CD4-positive, alpha-beta T cell treated with Interleukin-4 for 1 hour (primary cell): ENCODE measurements at regions not wholly inside any gene's neighbourhood (a gene's known extent, or its start where the extent isn't known, plus 50 kb on each side); places are given as distances from the start of the nearest gene placed in this dataset.
"Not testable (repeated sequence)": the region's sequence is repeated elsewhere in the genome, so short reads cannot be mapped to it uniquely, and the experiment has no call there.

ENCODE experiments used
- DNase-seq, 2 donors: peaks; one replicate each; pipeline ENCODE4 v3.0.0-alpha.2; 2020 to 2022

DNA sequence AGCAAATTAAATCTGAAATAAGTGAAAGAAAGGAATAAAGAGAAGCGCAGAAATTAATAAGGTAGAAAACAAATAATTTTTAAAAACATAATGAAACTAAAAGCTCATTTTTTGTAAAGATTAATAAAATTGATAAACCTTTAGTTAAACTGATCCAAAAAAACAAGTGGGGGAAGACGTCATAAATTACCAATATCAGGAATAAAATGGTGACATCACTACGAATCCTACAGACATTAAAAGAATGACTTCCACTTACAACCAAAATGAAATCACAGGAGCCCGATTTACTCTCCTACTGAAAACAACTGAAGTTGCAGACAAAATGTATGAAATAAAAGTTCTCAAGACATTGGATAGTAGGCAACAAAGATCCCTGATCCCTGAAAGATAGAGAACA, 68.1 kb upstream of the IFFO2 start:
- no peak for DNase-seq

GRCh38 chr1:19023787-19024186, 67.3 kb upstream of the IFFO2 start:
- DNase-seq: no peak

DNA sequence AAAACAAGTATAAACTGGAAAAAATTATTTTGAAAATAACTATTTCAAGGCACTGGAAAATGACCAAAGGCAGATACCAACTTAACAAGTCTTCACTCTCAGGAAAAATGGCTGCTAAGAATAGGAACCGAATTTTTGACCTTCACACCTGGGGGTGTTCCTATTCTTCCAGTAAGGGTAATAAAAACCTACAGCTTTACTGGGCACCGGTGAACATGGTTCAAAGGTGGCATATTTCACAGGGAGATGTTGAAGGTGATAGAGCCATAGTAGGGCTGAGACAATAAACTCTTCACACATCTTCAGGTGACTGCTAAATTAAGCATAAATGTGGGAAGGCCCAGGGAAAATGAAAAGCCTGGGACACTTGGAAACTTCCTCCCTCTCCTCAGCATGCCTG, 65.4 kb upstream of the IFFO2 start:
- DNase-seq: no peak

DNA sequence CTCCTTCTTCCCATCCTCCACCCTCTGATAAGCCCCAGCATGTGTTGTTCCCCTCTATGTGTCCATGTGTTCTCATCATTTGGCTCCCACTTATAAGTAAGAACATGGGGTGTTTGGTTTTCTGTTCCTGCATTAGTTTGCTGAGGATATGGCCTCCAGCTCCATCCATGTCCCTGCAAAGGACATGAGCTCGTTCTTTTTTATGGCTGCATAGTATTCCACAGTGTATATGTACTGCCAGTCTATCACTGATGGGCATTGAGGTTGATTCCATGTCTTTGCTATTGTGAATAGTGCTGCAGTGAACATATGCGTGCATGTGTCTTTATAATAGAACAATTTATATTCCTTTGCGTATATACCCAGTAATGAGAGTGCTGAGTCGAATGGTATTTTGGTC, 62.8 kb upstream of the IFFO2 start:
- DNase-seq: not testable (repeated sequence)

DNA sequence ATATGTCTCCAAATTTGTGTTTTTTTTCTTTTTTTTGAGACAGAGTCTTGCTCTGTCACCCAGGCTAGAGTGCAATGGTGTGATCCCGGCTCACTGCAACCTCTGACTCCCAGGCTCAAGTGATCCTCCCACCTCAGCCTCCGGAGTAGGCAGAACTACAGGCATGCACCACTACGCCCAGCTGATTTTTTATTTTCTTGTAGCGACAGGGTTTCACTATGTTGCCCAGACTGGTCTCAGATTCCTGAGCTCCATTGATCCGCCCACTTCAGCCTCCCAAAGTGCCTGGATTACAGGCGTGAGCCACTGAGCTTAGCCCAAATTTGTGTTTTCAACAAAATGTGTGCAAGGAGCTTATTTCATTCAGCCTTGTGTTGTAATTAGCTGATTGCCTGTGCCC, 59.0 kb upstream of the IFFO2 start:
- DNase-seq: no peak

DNA sequence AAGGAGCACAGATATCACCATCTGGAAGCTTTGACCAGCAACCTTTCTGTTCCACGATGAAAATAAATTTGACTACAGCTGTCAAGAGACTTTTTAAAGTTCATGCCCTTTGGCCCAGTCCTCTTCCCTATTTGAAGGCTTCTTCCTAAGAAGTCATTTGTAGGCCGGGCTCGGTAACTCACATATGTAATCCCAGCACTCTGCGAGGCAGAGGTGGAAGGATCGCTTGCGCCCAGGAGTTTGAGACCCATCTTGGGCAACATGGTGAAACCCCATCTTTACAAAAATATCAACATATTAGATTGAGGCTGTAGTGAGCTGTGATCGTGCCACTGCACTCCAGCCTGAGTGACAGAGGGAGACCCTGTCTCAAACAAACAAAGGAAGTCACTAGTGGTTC, 58.3 kb upstream of the IFFO2 start:
- DNase-seq: no peak

DNA sequence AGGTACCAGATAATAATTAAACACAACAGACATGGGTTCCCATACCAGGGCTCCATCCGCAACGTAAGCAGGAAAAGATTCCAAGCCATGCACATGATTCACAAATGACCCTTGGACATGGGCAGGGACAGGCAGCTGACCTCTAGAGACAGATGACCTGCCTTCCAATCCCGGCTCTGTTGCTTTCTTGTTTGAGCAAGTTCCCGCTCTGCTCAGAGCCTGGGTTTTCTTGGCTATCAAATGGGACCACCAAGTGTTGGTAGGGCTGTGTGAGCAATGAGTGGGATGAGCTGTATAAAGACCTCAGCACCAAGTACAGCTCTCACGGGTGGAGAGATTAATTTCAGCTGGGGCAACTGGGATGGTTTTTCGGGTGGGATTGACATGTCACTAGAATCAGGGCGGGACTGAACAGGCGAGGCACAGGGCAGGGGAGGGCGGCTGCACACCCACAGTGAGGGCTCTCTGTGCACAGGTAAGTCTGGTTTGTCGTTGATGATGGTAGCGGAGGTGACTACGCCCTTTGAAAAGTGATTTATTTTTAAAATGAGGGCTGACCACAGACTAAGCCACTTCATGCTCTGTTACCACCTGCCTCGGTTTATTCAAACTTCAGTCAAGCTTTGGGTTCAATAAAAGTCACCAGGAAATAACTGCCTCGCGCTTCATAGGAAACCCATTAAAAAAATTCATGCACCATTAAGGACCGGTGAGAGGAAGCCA, 57.5 kb upstream of the IFFO2 start:
- DNase-seq: no peak

- no peak for DNase-seq
These were observed 55.4 kb upstream of the IFFO2 start for GRCh38 chr1:19011845-19012231.

- DNase-seq: peak; percentile 53 to 61
These were observed 54.7 kb upstream of the IFFO2 start for GRCh38 chr1:19010995-19011844.

GRCh38 chr1:19010503-19010902, 54.0 kb upstream of the IFFO2 start:
- no peak for DNase-seq

DNA sequence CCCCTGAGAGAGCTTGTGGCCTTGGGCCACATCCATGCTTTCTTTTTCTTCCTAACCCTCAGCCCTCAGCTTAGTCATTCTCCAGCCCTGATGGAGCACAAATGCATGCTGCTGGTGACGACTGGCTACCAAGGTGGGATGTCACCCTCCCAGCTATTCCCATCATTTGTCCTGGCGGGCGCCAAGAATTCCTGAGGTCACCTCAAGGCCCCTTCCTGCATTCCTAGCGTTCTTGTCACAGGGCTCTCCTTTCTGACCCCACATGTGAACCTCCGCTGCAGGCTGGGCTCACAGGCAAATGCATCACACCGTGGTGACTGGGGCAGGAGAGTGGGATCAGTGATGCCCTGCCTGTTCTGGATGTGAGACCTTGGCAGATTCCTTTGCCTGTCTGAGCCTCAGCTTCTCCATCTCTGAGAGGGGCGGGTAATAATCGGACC, 53.4 kb upstream of the IFFO2 start:
- DNase-seq: no peak

GRCh38 chr1:19009126-19009881, 52.8 kb upstream of the IFFO2 start:
- DNase-seq: no peak

- DNase-seq: no peak
These were observed 51.3 kb upstream of the IFFO2 start for GRCh38 chr1:19007491-19008441.

DNA sequence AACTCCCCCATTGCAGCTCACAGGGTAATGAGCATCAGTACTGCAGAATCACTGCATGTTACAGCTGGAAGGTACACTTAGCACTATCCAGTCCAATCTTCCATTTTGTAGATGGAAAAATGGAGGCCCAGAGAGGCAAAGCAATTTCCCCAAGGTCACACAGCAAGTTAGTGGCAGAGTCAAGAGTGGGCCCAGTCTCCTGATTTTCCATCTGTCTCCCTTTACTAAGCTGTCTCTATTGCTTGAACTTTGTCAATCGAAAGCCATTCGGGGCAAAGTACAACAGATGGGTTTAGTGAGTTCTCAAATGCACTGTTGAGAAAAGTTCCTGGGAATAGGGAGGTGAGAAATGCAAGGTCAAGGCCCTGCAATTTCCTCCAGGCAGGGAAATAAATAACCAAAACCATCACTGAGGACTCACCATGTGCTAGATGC, 50.4 kb upstream of the IFFO2 start:
- no peak for DNase-seq
